NB4 (cell line): ENCODE measurements at regions not wholly inside any gene's neighbourhood (a gene's known extent, or its start where the extent isn't known, plus 50 kb on each side); places are given as distances from the start of the nearest gene placed in this dataset.

Experiments used
- DNase-seq: peaks from one replicate; pipeline ENCODE4 v3.0.0; 2010; ENCODE audit warnings: low read depth
- H3K4me3 ChIP-seq: one replicate; pipeline ENCODE4 v1.5.1; 2011; ENCODE audit warnings: mild to moderate bottlenecking, low read depth, low read length, moderate library complexity
- MYC ChIP-seq: IDR thresholded peaks from 2 replicates; pipeline ENCODE4 v1.6.1; 2011; ENCODE audit warnings: low read depth, low read length
- POLR2A ChIP-seq: IDR thresholded peaks from 2 replicates; pipeline ENCODE4 v1.6.1; 2011; ENCODE audit warnings: mild to moderate bottlenecking; ENCODE audit not compliant: insufficient read length; ENCODE audit errors: extremely low read depth
- TF ChIP-seq, protein P1 (sequence below): IDR thresholded peaks from one replicate; pipeline ENCODE4 v1.5.1; 2012; ENCODE audit warnings: low read depth, low read length
- TF ChIP-seq, protein P2 (sequence below): IDR thresholded peaks from 2 replicates; pipeline ENCODE4 v1.6.1; 2011; ENCODE audit warnings: low read depth, low read length

DNA sequence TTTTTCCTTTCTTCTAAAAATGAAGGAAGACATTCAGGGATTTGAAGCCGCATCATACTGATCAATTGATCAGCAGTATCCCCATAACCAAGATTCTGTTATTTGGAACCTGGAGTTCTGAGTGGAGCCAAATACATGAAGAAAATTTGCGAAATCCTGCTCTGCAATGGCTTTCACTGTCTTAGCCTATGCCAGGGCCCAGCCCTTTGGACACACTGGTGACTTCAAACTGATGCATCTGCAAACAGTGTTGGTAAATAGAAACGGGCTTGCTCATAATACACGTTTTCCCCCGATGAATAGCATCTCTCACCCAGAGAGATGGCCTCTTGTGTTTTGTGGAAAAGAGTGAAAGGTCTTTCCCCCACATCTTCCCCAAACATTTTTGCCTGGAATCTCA, 87.6 kb upstream of the TOX3 start:
- no peak overlapping the region for H3K4me3 ChIP-seq
- DNase-seq, result no peak
- TF ChIP-seq, protein P1, sequence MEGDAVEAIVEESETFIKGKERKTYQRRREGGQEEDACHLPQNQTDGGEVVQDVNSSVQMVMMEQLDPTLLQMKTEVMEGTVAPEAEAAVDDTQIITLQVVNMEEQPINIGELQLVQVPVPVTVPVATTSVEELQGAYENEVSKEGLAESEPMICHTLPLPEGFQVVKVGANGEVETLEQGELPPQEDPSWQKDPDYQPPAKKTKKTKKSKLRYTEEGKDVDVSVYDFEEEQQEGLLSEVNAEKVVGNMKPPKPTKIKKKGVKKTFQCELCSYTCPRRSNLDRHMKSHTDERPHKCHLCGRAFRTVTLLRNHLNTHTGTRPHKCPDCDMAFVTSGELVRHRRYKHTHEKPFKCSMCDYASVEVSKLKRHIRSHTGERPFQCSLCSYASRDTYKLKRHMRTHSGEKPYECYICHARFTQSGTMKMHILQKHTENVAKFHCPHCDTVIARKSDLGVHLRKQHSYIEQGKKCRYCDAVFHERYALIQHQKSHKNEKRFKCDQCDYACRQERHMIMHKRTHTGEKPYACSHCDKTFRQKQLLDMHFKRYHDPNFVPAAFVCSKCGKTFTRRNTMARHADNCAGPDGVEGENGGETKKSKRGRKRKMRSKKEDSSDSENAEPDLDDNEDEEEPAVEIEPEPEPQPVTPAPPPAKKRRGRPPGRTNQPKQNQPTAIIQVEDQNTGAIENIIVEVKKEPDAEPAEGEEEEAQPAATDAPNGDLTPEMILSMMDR, result no peak
- no peak for TF ChIP-seq POLR2A
- TF ChIP-seq, protein P2, sequence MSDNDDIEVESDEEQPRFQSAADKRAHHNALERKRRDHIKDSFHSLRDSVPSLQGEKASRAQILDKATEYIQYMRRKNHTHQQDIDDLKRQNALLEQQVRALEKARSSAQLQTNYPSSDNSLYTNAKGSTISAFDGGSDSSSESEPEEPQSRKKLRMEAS, result no peak
- TF ChIP-seq MYC, result no peak

DNA sequence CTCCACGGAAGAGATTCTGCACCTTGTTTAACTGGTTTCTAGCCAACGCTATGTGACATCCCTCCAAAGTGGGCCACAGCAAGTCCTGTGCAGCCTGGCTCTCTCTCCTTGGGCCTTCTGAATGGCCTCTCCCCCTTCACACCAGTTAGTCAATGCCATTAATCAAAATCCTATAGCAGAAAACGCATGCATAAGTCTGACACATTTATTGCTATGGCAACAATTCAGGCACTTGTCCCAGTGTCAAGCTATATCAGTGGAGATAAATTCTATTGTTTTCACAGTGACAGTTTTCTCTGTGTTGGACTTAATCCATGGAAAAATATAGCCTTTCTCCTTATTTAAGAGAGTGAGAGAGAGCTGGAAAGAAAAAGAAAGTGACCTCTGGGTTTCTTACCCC, 87.2 kb upstream of the TOX3 start:
- TF ChIP-seq, protein P2, result no peak
- TF ChIP-seq POLR2A (no peak), MYC (no peak)
- TF ChIP-seq, protein P1, result no peak
- DNase-seq, result no peak
- no peak overlapping the region for H3K4me3 ChIP-seq

DNA sequence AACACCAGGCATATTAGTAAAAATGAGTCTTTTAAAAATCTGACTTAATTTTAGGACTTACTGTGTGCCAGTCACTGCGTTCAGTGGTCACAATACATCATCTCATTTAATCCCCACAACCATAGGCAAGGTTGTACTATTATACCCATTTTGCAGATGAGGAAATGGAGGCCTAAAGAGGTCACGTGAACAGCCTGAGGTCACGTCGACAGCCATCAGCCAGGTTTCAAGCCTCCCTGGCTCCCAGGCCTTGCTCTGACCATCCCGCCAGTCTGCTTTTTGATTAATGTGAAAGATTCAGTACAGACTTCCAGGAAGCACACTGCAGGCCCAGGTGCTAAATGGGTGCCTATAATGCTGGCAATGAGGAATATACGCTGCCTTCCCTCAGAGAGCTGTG, 86.3 kb upstream of the TOX3 start:
- DNase-seq, result no peak
- no peak for TF ChIP-seq POLR2A
- TF ChIP-seq MYC, result no peak
- TF ChIP-seq, protein P1, result no peak
- TF ChIP-seq, protein P2, result no peak
- no peak overlapping the region for H3K4me3 ChIP-seq

DNA sequence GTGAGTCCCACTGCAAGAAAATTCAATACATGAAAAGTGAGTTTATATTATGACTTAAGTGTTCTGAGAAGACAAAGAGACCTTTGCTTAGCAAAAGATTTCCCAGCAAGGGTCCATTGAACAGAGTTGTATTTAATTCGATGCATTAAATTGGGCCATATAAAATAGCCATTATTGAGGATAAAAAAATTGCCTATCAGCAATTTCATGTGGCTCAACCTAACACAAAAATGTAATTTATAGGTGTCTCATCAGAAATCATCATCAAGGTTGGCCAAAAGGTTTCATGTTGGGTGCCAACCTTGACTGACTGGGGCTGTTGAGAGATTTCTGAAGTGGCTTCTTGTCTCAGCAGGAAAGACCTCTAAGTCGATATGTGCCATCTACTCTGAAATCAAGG, 84.8 kb upstream of the TOX3 start:
- no peak for TF ChIP-seq MYC
- TF ChIP-seq, protein P2, result no peak
- TF ChIP-seq, protein P1, result no peak
- TF ChIP-seq POLR2A, result no peak
- no peak for DNase-seq
- H3K4me3 ChIP-seq, result no peak overlapping the region

DNA sequence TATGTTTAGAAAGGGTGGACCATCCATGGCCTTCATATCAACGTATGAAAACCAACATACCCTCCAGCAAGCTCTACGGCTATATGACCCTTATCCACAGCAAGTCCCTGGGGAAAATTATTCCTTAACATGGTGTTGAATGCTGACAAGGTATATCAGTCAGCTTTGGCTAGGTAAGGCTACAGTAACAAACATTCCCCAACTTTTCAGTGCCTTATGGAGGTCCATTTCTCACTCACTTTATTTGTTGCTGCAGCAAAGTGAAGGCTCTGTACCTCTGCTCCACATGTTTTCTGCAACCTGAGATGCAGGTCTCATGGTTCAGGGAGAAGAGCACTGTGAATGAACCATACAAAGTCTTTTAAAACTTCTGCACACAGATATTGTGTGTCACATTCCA, 83.8 kb upstream of the TOX3 start:
- H3K4me3 ChIP-seq, result no peak overlapping the region
- DNase-seq, result no peak
- TF ChIP-seq, protein P2, result no peak
- TF ChIP-seq, protein P1, result no peak

DNA sequence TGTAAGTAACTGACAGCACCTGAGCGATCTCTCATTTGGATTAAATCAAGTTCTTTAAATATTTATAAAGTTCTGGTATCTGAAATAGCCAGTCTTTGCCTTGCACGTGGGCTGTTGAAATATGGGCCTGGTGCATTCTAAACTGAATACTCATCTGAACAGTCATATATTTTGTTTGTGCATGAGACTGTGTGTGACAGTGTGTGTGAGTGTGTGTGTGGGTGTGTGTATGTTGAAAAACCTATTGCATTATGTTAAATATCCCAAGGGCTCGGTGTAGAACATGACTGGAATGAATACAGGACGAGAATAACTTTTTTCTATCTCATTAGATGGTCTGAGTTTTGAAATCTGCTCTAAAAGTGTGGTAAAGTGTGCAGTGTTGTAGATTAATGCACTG, 82.4 kb upstream of the TOX3 start:
- TF ChIP-seq, protein P1, result no peak
- TF ChIP-seq POLR2A (no peak), MYC (no peak)
- TF ChIP-seq, protein P2, result no peak
- H3K4me3 ChIP-seq, result no peak overlapping the region
- DNase-seq, result no peak
